Mesothelial cell of epicardium (in vitro differentiated cells): ENCODE measurements at regions not wholly inside any gene's neighbourhood (a gene's known extent, or its start where the extent isn't known, plus 50 kb on each side); places are given as distances from the start of the nearest gene placed in this dataset.

Experiments
- DNase-seq, 2 experiments: peaks; one replicate each; pipeline ENCODE4 v3.0.0; 2021; ENCODE audit warnings: low spot score in 2 of 2; ENCODE audit not compliant: unreplicated experiment in 2 of 2
- H3K27ac Mint-ChIP-seq: 2 replicates; pipeline ENCODE4 v1.8.0; 2021; ENCODE audit warnings: mixed read lengths
- H3K27me3 Mint-ChIP-seq: 2 replicates; pipeline ENCODE4 v1.8.0; 2021; ENCODE audit warnings: low read depth, mixed read lengths
- H3K36me3 Mint-ChIP-seq: 2 replicates; pipeline ENCODE4 v1.8.0; 2021; ENCODE audit warnings: mixed read lengths
- H3K4me1 Mint-ChIP-seq: 2 replicates; pipeline ENCODE4 v1.8.0; 2021; ENCODE audit warnings: mixed read lengths
- H3K4me3 Mint-ChIP-seq: 2 replicates; pipeline ENCODE4 v1.8.0; 2021; ENCODE audit warnings: mild to moderate bottlenecking, moderate library complexity, mixed read lengths
- H3K9me3 Mint-ChIP-seq: 2 replicates; pipeline ENCODE4 v1.8.0; 2021; ENCODE audit warnings: mixed read lengths
- TF ChIP-seq, protein P1 (sequence below): fragments of 200-600 bp; sonication (generic); IDR thresholded peaks from one replicate; pipeline ENCODE4 v1.5.0; 2021; ENCODE audit warnings: antibody characterized with exemption; ENCODE audit not compliant: unreplicated experiment

DNA sequence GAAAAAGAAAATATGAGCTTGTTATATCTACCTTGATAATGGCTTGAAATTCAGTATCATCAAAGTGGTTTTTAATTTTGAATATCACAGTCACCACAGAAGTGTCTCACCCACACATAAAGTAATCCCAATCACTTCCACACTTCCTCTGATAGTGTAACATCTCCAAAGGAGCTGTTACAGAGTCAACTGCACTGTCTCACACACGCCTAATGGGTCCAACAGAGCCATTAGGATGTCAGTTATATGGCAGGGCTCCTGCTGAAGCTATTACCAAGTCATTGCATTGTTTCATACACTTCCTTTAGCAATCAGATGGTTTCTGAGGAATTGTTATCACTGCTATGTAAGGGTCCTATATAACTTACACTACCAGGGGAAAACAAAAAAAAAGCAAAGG, 432.1 kb upstream of the TEX13C start:
- Mint-ChIP-seq H3K27me3 (no peaks in the 10 kb centered on the region), H3K9me3 (no peaks in the 10 kb centered on the region), H3K36me3 (no peaks in the 10 kb centered on the region), H3K4me1 (no peaks in the 10 kb centered on the region), H3K27ac (no peak overlapping the region), H3K4me3 (no peak overlapping the region)
- TF ChIP-seq, protein P1, sequence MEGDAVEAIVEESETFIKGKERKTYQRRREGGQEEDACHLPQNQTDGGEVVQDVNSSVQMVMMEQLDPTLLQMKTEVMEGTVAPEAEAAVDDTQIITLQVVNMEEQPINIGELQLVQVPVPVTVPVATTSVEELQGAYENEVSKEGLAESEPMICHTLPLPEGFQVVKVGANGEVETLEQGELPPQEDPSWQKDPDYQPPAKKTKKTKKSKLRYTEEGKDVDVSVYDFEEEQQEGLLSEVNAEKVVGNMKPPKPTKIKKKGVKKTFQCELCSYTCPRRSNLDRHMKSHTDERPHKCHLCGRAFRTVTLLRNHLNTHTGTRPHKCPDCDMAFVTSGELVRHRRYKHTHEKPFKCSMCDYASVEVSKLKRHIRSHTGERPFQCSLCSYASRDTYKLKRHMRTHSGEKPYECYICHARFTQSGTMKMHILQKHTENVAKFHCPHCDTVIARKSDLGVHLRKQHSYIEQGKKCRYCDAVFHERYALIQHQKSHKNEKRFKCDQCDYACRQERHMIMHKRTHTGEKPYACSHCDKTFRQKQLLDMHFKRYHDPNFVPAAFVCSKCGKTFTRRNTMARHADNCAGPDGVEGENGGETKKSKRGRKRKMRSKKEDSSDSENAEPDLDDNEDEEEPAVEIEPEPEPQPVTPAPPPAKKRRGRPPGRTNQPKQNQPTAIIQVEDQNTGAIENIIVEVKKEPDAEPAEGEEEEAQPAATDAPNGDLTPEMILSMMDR: no peak
- no peak for DNase-seq

DNA sequence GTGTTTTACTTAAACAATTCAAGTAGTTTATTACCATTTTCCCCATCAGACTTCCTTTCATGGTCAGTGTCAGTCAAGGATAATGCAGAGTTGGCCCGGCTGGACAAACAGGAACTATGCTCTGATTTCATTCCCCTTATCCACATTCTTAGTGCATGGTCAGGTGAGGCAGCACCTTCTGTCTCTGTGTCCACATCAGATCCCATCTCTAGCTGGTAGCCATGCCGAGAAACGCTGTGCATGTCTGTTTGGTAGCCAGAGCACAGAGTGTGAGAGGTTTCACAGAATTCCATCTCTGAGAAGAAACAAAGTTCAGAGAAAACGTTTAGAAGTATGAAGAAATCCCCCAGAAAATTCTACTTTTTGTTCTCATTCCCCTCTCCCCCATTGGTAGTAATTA, 423.7 kb upstream of the TEX13C start:
- Mint-ChIP-seq H3K9me3 (peaks cover 6% of the 10 kb centered on the region), H3K27ac (no peak overlapping the region), H3K4me1 (no peaks in the 10 kb centered on the region), H3K36me3 (no peaks in the 10 kb centered on the region), H3K4me3 (no peak overlapping the region), H3K27me3 (no peaks in the 10 kb centered on the region)
- no peak for DNase-seq
- TF ChIP-seq, protein P1: no peak

DNA sequence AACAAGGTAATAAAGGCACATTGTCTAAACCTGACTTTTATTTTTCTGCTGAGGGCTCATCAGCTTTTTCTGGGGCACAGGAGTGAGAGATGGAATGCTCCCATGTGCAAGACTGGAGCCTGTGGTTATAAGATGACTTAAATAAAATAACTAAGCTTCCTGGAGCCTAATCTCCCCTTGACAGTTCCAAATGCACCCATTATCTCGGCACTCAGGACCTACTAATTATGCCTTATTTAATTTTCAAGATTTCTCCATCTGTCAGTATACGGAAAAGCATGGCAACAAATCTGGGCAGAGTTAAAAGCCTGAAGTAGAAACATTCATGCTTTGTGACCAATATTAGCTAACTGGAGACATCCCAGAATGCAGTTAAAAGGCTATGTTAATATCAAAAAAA, 416.7 kb upstream of the TEX13C start:
- no peaks in the 10 kb centered on the region for H3K36me3 Mint-ChIP-seq
- TF ChIP-seq, protein P1: no peak
- no peaks in the 10 kb centered on the region for H3K27me3 Mint-ChIP-seq
- DNase-seq: no peak
- peaks cover 15% of the 10 kb centered on the region for H3K9me3 Mint-ChIP-seq
- H3K4me1 Mint-ChIP-seq: no peaks in the 10 kb centered on the region
- H3K4me3 Mint-ChIP-seq: no peak overlapping the region
- H3K27ac Mint-ChIP-seq: no peak overlapping the region

DNA sequence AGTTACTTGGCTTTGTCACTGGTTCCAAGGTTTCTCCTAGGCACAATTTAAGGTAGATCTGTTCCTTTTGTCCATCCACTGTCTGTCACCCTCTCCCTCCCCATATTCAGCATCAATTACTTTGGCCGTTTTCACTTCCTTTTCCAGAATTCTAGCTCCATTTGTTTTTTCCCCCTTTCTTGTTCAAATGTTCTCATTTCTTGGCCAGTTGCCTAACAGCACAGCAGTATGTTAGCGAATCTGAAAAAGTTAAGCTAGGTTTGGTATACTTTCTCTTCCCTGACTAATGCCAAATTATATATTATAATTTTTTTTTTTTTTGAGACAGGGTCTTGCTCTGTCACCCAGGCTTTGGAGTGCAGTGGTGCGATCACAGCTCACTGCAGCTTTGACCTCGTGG, 409.1 kb upstream of the TEX13C start:
- TF ChIP-seq, protein P1: no peak
- Mint-ChIP-seq H3K4me3 (no peak overlapping the region), H3K27me3 (no peaks in the 10 kb centered on the region)

DNA sequence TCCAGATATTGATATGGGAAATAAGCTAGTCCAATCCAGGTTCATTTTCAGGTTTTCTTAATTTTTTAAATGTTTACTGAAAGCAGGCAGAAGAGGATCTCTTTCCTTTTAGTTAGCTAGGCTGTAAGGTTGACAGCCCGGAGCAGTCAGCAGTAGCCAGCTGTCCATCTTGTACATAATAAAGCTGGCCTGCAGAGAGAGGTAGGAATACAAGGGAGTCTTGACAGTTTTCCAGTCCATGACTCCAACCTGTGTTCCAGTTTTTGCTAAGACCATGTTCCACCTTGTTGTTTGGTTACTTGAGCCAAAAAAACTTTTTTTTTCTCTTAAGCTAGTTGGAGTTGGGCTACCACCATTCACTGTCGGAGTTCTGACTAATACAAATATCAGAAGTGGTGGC, 402.7 kb upstream of the TEX13C start:
- Mint-ChIP-seq H3K27ac (no peak overlapping the region), H3K27me3 (no peaks in the 10 kb centered on the region), H3K36me3 (no peaks in the 10 kb centered on the region), H3K9me3 (no peaks in the 10 kb centered on the region), H3K4me1 (no peaks in the 10 kb centered on the region), H3K4me3 (no peak overlapping the region)
- DNase-seq: no peak
- TF ChIP-seq, protein P1: no peak

More for the DNA sequence above, 409.1 kb upstream of the TEX13C start:
- H3K27ac Mint-ChIP-seq: no peak overlapping the region
- peaks cover 9% of the 10 kb centered on the region for H3K9me3 Mint-ChIP-seq
- H3K36me3 Mint-ChIP-seq: no peaks in the 10 kb centered on the region
- DNase-seq: no peak
- no peaks in the 10 kb centered on the region for H3K4me1 Mint-ChIP-seq

DNA sequence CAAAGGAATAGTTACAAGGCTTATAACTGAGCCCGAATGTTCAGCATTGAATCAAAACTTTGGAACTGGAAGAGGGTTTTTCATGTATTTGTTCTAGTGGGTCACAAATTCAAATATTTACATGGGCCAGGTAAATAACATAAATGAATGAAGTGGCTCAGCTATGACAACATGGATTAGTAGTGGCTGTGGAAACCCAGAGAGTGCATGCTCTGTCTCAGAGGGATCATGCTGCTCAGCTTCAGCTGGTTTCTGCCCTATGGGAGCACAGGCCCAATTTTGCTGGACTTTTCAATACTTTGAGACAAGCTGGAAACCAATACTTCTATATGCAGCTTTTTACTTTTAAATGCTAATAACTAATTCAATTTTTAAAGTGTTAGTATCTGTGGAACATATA, 394.0 kb upstream of the TEX13C start:
- Mint-ChIP-seq H3K9me3 (no peaks in the 10 kb centered on the region), H3K4me1 (no peaks in the 10 kb centered on the region), H3K27ac (no peak overlapping the region), H3K4me3 (no peak overlapping the region), H3K27me3 (no peaks in the 10 kb centered on the region), H3K36me3 (no peaks in the 10 kb centered on the region)
- DNase-seq: no peak
- TF ChIP-seq, protein P1: no peak
